ENCODE measurements at regions not wholly inside any gene's neighbourhood (a gene's known extent, or its start where the extent isn't known, plus 50 kb on each side); places are given as distances from the start of the nearest gene placed in this dataset.

- DNase-seq (no peak), ATAC-seq (no peak)
- no peaks in the 10 kb centered on the region for H3K36me3 ChIP-seq
- no peak for TF ChIP-seq POLR2A (IDR thresholded peaks at IDR 0.05)
- no peak for TF ChIP-seq CTCF (IDR thresholded peaks at IDR 0.05 in 4 of 5, conservative IDR thresholded peaks at IDR 0.05 in 1 of 5)
- no peaks in the 10 kb centered on the region for H3K27me3 ChIP-seq
- intact Hi-C loops (cut with DNase I; ENCODE audit: low total_unique reads), result loop anchor here (5.0 to 10.0 kb wide), 2 partner anchors 34 to 376 kb away; no protein-coding TSS in a partner anchor
- H3K9me3 ChIP-seq, result no peaks in the 10 kb centered on the region
- in situ Hi-C loops (cut with MboI; ENCODE audit: low sequenced_read_pairs in 4 of 4), result no loop called here
- H3K4me3 ChIP-seq, result peak overlapping the region in 3 of 4 donors; percentile 7 to 28 (median 20)
- H3K4me1 ChIP-seq, result peaks cover 25 to 30% of the 10 kb centered on the region in 2 donors
- peak overlapping the region; percentile 38 to 67 (median 50) for H3K27ac ChIP-seq
These were observed 841.1 kb downstream of the USP25 start for GRCh38 chr21:16570856-16571255.

DNA sequence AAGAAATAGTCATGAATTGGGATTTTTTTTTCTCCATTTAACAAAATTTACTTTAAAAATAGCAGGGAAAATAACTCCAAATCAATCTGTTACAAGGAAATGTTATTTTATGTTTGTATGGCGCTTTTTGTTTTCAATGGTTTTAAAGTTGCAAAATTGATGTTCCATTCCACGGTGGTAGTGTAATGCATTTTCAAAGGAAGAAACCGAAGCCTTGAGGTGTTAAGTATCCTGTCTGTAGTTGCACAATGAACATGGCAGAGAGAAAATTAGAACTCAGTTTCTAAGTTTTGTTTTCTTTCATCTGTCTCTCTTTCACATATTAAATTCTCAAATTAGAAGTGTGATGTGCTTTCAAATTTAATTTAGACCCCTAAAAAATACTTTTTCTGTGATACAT, 841.8 kb downstream of the USP25 start:
- TF ChIP-seq POLR2A (IDR thresholded peaks at IDR 0.05) (no peak), CTCF (IDR thresholded peaks at IDR 0.05 in 4 of 5, conservative IDR thresholded peaks at IDR 0.05 in 1 of 5) (no peak)
- intact Hi-C loops (cut with DNase I; ENCODE audit: low total_unique reads), result loop anchor here (5.0 to 10.0 kb wide), 2 partner anchors 34 to 377 kb away; no protein-coding TSS in a partner anchor
- H3K4me3 ChIP-seq, result peak overlapping the region; percentile 7 to 28 (median 16)

DNA sequence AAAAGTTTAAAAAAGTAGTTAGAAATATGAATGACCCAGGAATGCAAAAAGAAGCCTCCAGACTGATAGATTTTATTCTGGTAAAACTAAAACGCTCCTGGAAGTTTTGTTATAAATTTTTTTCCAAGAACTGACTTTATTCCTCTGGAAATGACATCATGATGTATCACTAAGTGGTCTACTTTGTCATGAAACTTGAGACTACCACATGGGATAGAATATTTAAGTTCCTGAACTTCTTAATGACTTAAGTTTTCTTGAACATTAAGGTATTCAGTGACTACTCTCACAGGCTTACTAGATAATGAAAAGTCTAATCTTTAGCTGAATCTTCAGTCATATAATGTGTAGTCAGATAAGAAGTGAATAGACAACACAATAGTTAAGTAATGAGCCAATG, 842.2 kb downstream of the USP25 start:
- ATAC-seq, result no peak
- intact Hi-C loops (cut with DNase I; ENCODE audit: low total_unique reads), result loop anchor here (5.0 to 10.0 kb wide), 2 partner anchors 35 to 377 kb away; no protein-coding TSS in a partner anchor

More for the DNA sequence above, 841.8 kb downstream of the USP25 start:
- Histone ChIP-seq H3K27ac (peak overlapping the region; percentile 38 to 67 (median 50)), H3K36me3 (no peaks in the 10 kb centered on the region), H3K9me3 (no peaks in the 10 kb centered on the region), H3K27me3 (no peaks in the 10 kb centered on the region), H3K4me1 (peaks cover 25 to 30% of the 10 kb centered on the region in 2 donors)
- in situ Hi-C loops (cut with MboI; ENCODE audit: low sequenced_read_pairs in 4 of 4), result no loop called here
- DNase-seq (no peak), ATAC-seq (peak; percentile 91 to 93)

GRCh38 chr21:16573578-16573977, 843.8 kb downstream of the USP25 start:
- DNase-seq (no peak), ATAC-seq (no peak)
- intact Hi-C loops (cut with DNase I; ENCODE audit: low total_unique reads), result loop anchor here (5.0 to 10.0 kb wide), 2 partner anchors 36 to 379 kb away; no protein-coding TSS in a partner anchor
- no peaks in the 10 kb centered on the region for H3K36me3 ChIP-seq
- H3K27ac ChIP-seq, result no peak overlapping the region
- no peak for TF ChIP-seq CTCF (IDR thresholded peaks at IDR 0.05 in 4 of 5, conservative IDR thresholded peaks at IDR 0.05 in 1 of 5)
- TF ChIP-seq POLR2A (IDR thresholded peaks at IDR 0.05), result no peak
- no peak overlapping the region for H3K4me3 ChIP-seq
- H3K9me3 ChIP-seq, result no peaks in the 10 kb centered on the region
- H3K4me1 ChIP-seq, result peaks cover 33% of the 10 kb centered on the region in 2 donors
- no peaks in the 10 kb centered on the region for H3K27me3 ChIP-seq
- in situ Hi-C loops (cut with MboI; ENCODE audit: low sequenced_read_pairs in 4 of 4), result no loop called here

More for the DNA sequence above, 842.2 kb downstream of the USP25 start:
- in situ Hi-C loops (cut with MboI; ENCODE audit: low sequenced_read_pairs in 4 of 4), result no loop called here
- no peak overlapping the region for H3K4me3 ChIP-seq
- DNase-seq, result no peak
- TF ChIP-seq POLR2A (IDR thresholded peaks at IDR 0.05) (no peak), CTCF (IDR thresholded peaks at IDR 0.05 in 4 of 5, conservative IDR thresholded peaks at IDR 0.05 in 1 of 5) (no peak)
- H3K36me3 ChIP-seq, result no peaks in the 10 kb centered on the region
- no peaks in the 10 kb centered on the region for H3K27me3 ChIP-seq
- H3K9me3 ChIP-seq, result no peaks in the 10 kb centered on the region
- peak overlapping the region; percentile 7 to 67 (median 44) for H3K27ac ChIP-seq
- peaks cover 25 to 30% of the 10 kb centered on the region in 2 donors for H3K4me1 ChIP-seq

All from gastrocnemius medialis (tissue), 4 donors.